ENCODE measurements at regions not wholly inside any gene's neighbourhood (a gene's known extent, or its start where the extent isn't known, plus 50 kb on each side); places are given as distances from the start of the nearest gene placed in this dataset.

- Histone ChIP-seq H3K4me3 (ENCODE audit: low read depth, low read length) (no peak overlapping the region), H3K4me1 (ENCODE audit: control insufficient read depth, insufficient read depth, low read length) (peaks cover 7% of the 10 kb centered on the region), H3K9me3 (ENCODE audit: control insufficient read depth, insufficient read depth, low read length) (no peaks in the 10 kb centered on the region), H3K9ac (ENCODE audit: low read depth, low read length) (no peak overlapping the region), H3K36me3 (ENCODE audit: control insufficient read depth, insufficient read depth, low read length) (no peaks in the 10 kb centered on the region), H3K27me3 (ENCODE audit: control insufficient read depth, insufficient read depth, low read length) (peaks cover 3% of the 10 kb centered on the region)
Measured at GRCh38 chr5:141742866-141743851, 61.1 kb upstream of the ARAP3 start.

- Histone ChIP-seq H3K9me3 (ENCODE audit: control insufficient read depth, insufficient read depth, low read length) (no peaks in the 10 kb centered on the region), H3K9ac (ENCODE audit: low read depth, low read length) (no peak overlapping the region), H3K36me3 (ENCODE audit: control insufficient read depth, insufficient read depth, low read length) (no peaks in the 10 kb centered on the region), H3K4me3 (ENCODE audit: low read depth, low read length) (no peak overlapping the region), H3K4me1 (ENCODE audit: control insufficient read depth, insufficient read depth, low read length) (peaks cover 14% of the 10 kb centered on the region), H3K27me3 (ENCODE audit: control insufficient read depth, insufficient read depth, low read length) (no peaks in the 10 kb centered on the region)
Measured at GRCh38 chr5:141742144-141742543, 60.1 kb upstream of the ARAP3 start.

GRCh38 chr5:141740885-141741284 lies 58.9 kb upstream of the ARAP3 start:
- peaks cover 14% of the 10 kb centered on the region for H3K4me1 ChIP-seq (ENCODE audit: control insufficient read depth, insufficient read depth, low read length)
- H3K9me3 ChIP-seq (ENCODE audit: control insufficient read depth, insufficient read depth, low read length), result no peaks in the 10 kb centered on the region
- no peaks in the 10 kb centered on the region for H3K36me3 ChIP-seq (ENCODE audit: control insufficient read depth, insufficient read depth, low read length)
- H3K4me3 ChIP-seq (ENCODE audit: low read depth, low read length), result no peak overlapping the region
- H3K27me3 ChIP-seq (ENCODE audit: control insufficient read depth, insufficient read depth, low read length), result no peaks in the 10 kb centered on the region
- no peak overlapping the region for H3K9ac ChIP-seq (ENCODE audit: low read depth, low read length)

- Histone ChIP-seq H3K4me3 (ENCODE audit: low read depth, low read length) (no peak overlapping the region), H3K27me3 (ENCODE audit: control insufficient read depth, insufficient read depth, low read length) (no peaks in the 10 kb centered on the region), H3K9me3 (ENCODE audit: control insufficient read depth, insufficient read depth, low read length) (no peaks in the 10 kb centered on the region), H3K4me1 (ENCODE audit: control insufficient read depth, insufficient read depth, low read length) (peaks cover 7% of the 10 kb centered on the region), H3K9ac (ENCODE audit: low read depth, low read length) (no peak overlapping the region), H3K36me3 (ENCODE audit: control insufficient read depth, insufficient read depth, low read length) (no peaks in the 10 kb centered on the region)
Measured at GRCh38 chr5:141737535-141737934, 55.5 kb upstream of the ARAP3 start.

GRCh38 chr5:141735823-141736222 lies 53.8 kb upstream of the ARAP3 start:
- Histone ChIP-seq H3K4me1 (ENCODE audit: control insufficient read depth, insufficient read depth, low read length) (peaks cover 7% of the 10 kb centered on the region), H3K27me3 (ENCODE audit: control insufficient read depth, insufficient read depth, low read length) (no peaks in the 10 kb centered on the region), H3K4me3 (ENCODE audit: low read depth, low read length) (no peak overlapping the region), H3K9me3 (ENCODE audit: control insufficient read depth, insufficient read depth, low read length) (no peaks in the 10 kb centered on the region), H3K9ac (ENCODE audit: low read depth, low read length) (no peak overlapping the region), H3K36me3 (ENCODE audit: control insufficient read depth, insufficient read depth, low read length) (no peaks in the 10 kb centered on the region)

- H3K36me3 ChIP-seq (ENCODE audit: control insufficient read depth, insufficient read depth, low read length), result no peaks in the 10 kb centered on the region
- no peak overlapping the region for H3K4me3 ChIP-seq (ENCODE audit: low read depth, low read length)
- H3K9me3 ChIP-seq (ENCODE audit: control insufficient read depth, insufficient read depth, low read length), result no peaks in the 10 kb centered on the region
- H3K27me3 ChIP-seq (ENCODE audit: control insufficient read depth, insufficient read depth, low read length), result no peaks in the 10 kb centered on the region
- H3K4me1 ChIP-seq (ENCODE audit: control insufficient read depth, insufficient read depth, low read length), result peaks cover 8% of the 10 kb centered on the region
- H3K9ac ChIP-seq (ENCODE audit: low read depth, low read length), result no peak overlapping the region
Measured at GRCh38 chr5:141734501-141735229, 52.6 kb upstream of the ARAP3 start.

- Histone ChIP-seq H3K36me3 (ENCODE audit: control insufficient read depth, insufficient read depth, low read length) (no peaks in the 10 kb centered on the region), H3K4me1 (ENCODE audit: control insufficient read depth, insufficient read depth, low read length) (peaks cover 21% of the 10 kb centered on the region), H3K9ac (ENCODE audit: low read depth, low read length) (no peak overlapping the region), H3K4me3 (ENCODE audit: low read depth, low read length) (no peak overlapping the region), H3K9me3 (ENCODE audit: control insufficient read depth, insufficient read depth, low read length) (no peaks in the 10 kb centered on the region), H3K27me3 (ENCODE audit: control insufficient read depth, insufficient read depth, low read length) (no peaks in the 10 kb centered on the region)
Measured at GRCh38 chr5:141733198-141733597, 51.2 kb upstream of the ARAP3 start.

GRCh38 chr5:141732417-141732816 lies 50.4 kb upstream of the ARAP3 start:
- Histone ChIP-seq H3K9me3 (ENCODE audit: control insufficient read depth, insufficient read depth, low read length) (no peaks in the 10 kb centered on the region), H3K4me3 (ENCODE audit: low read depth, low read length) (no peak overlapping the region), H3K9ac (ENCODE audit: low read depth, low read length) (no peak overlapping the region), H3K27me3 (ENCODE audit: control insufficient read depth, insufficient read depth, low read length) (no peaks in the 10 kb centered on the region), H3K4me1 (ENCODE audit: control insufficient read depth, insufficient read depth, low read length) (peaks cover 15% of the 10 kb centered on the region), H3K36me3 (ENCODE audit: control insufficient read depth, insufficient read depth, low read length) (no peaks in the 10 kb centered on the region)
